Panc1 (cell line): ENCODE measurements at regions not wholly inside any gene's neighbourhood (a gene's known extent, or its start where the extent isn't known, plus 50 kb on each side); places are given as distances from the start of the nearest gene placed in this dataset.

Experiments used
- ATAC-seq: fragments of 200-7000 bp; cut with Tn5 transposase; 2 replicates; pipeline ENCODE4 v1.9.1; 2020; ENCODE audit warnings: mild to moderate bottlenecking, moderate library complexity
- BruUV-seq: library from RNA; stranded (reverse); fragments of 400-500 nt; replicated peaks from 2 replicates; lab custom pipeline; 2021; lab: Mats Ljungman, UMichigan
- CTCF ChIA-PET: fragments of 300-600 bp; sonication (Branson Sonifier 250); formaldehyde crosslinking; loops from one replicate; lab custom pipeline; 2022; ENCODE audit warnings: antibody characterized with exemption; lab: Charles Lee
- POLR2A ChIA-PET: fragments of 300-600 bp; sonication (Branson Sonifier 250); formaldehyde crosslinking; loops from one replicate; lab custom pipeline; 2022; ENCODE audit warnings: antibody characterized with exemption; lab: Charles Lee
- DNase-seq: peaks from one replicate; pipeline ENCODE4 v3.0.0-alpha.2; 2010; ENCODE audit warnings: low read depth, low spot score
- H3K27ac ChIP-seq: 2 replicates; pipeline ENCODE4 v1.5.1; 2011; ENCODE audit warnings: mild to moderate bottlenecking, low read length, inconsistent platforms
- H3K27me3 ChIP-seq: fragments of 200-500 bp; sonication (Bioruptor generic); 2 replicates; pipeline ENCODE4 v1.6.0; 2014; ENCODE audit warnings: low read length, inconsistent platforms; ENCODE audit not compliant: control insufficient read depth, insufficient read depth
- H3K36me3 ChIP-seq: fragments of 200-500 bp; sonication (Bioruptor generic); 2 replicates; pipeline ENCODE4 v1.5.1; 2014; ENCODE audit warnings: inconsistent platforms, mild to moderate bottlenecking, low read length, moderate library complexity; ENCODE audit not compliant: control insufficient read depth, insufficient read depth
- H3K4me1 ChIP-seq: 2 replicates; pipeline ENCODE4 v1.5.1; 2011; ENCODE audit warnings: inconsistent platforms, mild to moderate bottlenecking, low read length, moderate library complexity; ENCODE audit not compliant: control insufficient read depth, insufficient read depth
- H3K4me3 ChIP-seq, 2 experiments: 2 replicates each; pipeline ENCODE4 v1.5.1; 2011 to 2012; ENCODE audit warnings: low read depth in 2 of 2, low read length in 2 of 2, mild to moderate bottlenecking in 2 of 2, inconsistent platforms in 1 of 2, moderate library complexity in 1 of 2
- H3K9me3 ChIP-seq: fragments of 200-500 bp; sonication (Bioruptor generic); 2 replicates; pipeline ENCODE4 v1.5.1; 2014; ENCODE audit warnings: low read depth, mild to moderate bottlenecking, inconsistent platforms, low read length, moderate library complexity; ENCODE audit not compliant: control insufficient read depth, insufficient read depth
- CTCF ChIP-seq: fragments of 450-650 bp; IDR thresholded peaks from 2 replicates; pipeline ENCODE4 v1.5.1; 2017; ENCODE audit warnings: mild to moderate bottlenecking
- POLR2AphosphoS5 ChIP-seq: IDR thresholded peaks from 2 replicates; pipeline ENCODE4 v1.6.1; 2012; ENCODE audit warnings: mild to moderate bottlenecking, low read depth, low read length, moderate library complexity
- REST ChIP-seq, 2 experiments: IDR thresholded peaks; 2 replicates each; pipeline ENCODE4 v1.6.1; 2011 to 2012; ENCODE audit warnings: low read depth in 2 of 2, control low read depth in 1 of 2, low read length in 1 of 2, mild to moderate bottlenecking in 1 of 2, moderate library complexity in 1 of 2; ENCODE audit not compliant: insufficient read depth in 1 of 2
- SIN3A ChIP-seq: IDR thresholded peaks from 2 replicates; pipeline ENCODE4 v1.6.1; 2012; ENCODE audit warnings: low read depth, mild to moderate bottlenecking, low read length, moderate library complexity, borderline replicate concordance; ENCODE audit not compliant: insufficient read depth
- TCF7L2 ChIP-seq: IDR thresholded peaks from 2 replicates; pipeline ENCODE4 v1.6.1; 2011; ENCODE audit warnings: mild to moderate bottlenecking, low read depth, low read length, inconsistent platforms
- in situ Hi-C: cut with HindIII; loops from 2 replicates; pipeline ENCODE4 v1.10.0; 2016; ENCODE audit warnings: low sequenced_read_pairs, low pct_unique_long_range_greater_than_20kb
- intact Hi-C: fragments of 100-400 bp; cut with micrococcal nuclease; formaldehyde crosslinking; loops from one replicate; pipeline ENCODE4 v1.10.0; 2022; ENCODE audit not compliant: unreplicated experiment

- Histone ChIP-seq H3K9me3 (no peaks in the 10 kb centered on the region; the same call in 1 of the 2 replicates), H3K27ac (no peak overlapping the region), H3K36me3 (no peaks in the 10 kb centered on the region), H3K4me3 (no peak overlapping the region), H3K27me3 (no peaks in the 10 kb centered on the region), H3K4me1 (no peaks in the 10 kb centered on the region)
- in situ Hi-C loops, result no loop called here
- ATAC-seq, result no peak
- no TSS peak for BruUV-seq
- CTCF ChIA-PET, result no interaction called here
- intact Hi-C loops, result no loop called here
- TF ChIP-seq TCF7L2, result no peak
- TF ChIP-seq POLR2AphosphoS5, result no peak
- no peak for TF ChIP-seq REST (IDR thresholded peaks at IDR 0.05; ENCODE audit: insufficient read depth in 1 of 2, low read depth in 2 of 2, low read length in 1 of 2)
- no peak for TF ChIP-seq SIN3A
- no peak for TF ChIP-seq CTCF
- DNase-seq, result no peak
- POLR2A ChIA-PET, result no interaction called here
These were observed 94.5 kb downstream of the DNTTIP2 start for GRCh38 chr1:93784538-93784937.

GRCh38 chr1:93783876-93784275 lies 95.1 kb downstream of the DNTTIP2 start:
- CTCF ChIA-PET, result no interaction called here
- POLR2A ChIA-PET, result no interaction called here
- no peak for DNase-seq
- ATAC-seq, result no peak
- no peak for TF ChIP-seq CTCF
- no peak for TF ChIP-seq SIN3A
- no peak for TF ChIP-seq TCF7L2
- H3K9me3 ChIP-seq, result no peaks in the 10 kb centered on the region; the same call in 1 of the 2 replicates
- intact Hi-C loops, result no loop called here
- H3K27me3 ChIP-seq, result no peaks in the 10 kb centered on the region
- no peaks in the 10 kb centered on the region for H3K4me1 ChIP-seq
- H3K27ac ChIP-seq, result no peak overlapping the region
- no peaks in the 10 kb centered on the region for H3K36me3 ChIP-seq
- in situ Hi-C loops, result no loop called here
- no TSS peak for BruUV-seq
- H3K4me3 ChIP-seq, result no peak overlapping the region
